Liver (tissue), 3 donors: ENCODE measurements at regions not wholly inside any gene's neighbourhood (a gene's known extent, or its start where the extent isn't known, plus 50 kb on each side); places are given as distances from the start of the nearest gene placed in this dataset.

Source experiments
- JUND ChIP-seq, 2 donors: IDR thresholded peaks; 2 replicates each; pipeline ENCODE4 v1.6.1; 2016; ENCODE audit warnings: antibody characterized with exemption in 2 of 2
- RAD21 ChIP-seq, 2 donors: IDR thresholded peaks; 2 replicates each; pipeline ENCODE4 v1.6.1; 2016; ENCODE audit warnings: antibody characterized with exemption in 2 of 2, mild to moderate bottlenecking in 2 of 2
- TF ChIP-seq, protein P1 (sequence below): fragments of 150-350 bp; IDR thresholded peaks from 2 replicates; pipeline ENCODE4 v1.5.1; 2017; ENCODE audit warnings: improper control_type of control experiment, low read depth, low read length; ENCODE audit not compliant: missing input control
- TF ChIP-seq, protein P2 (sequence below): IDR thresholded peaks from 2 replicates; pipeline ENCODE4 v1.6.1; 2016; ENCODE audit warnings: antibody characterized with exemption
- donor health status: healthy.
- donor health status: healthy.

GRCh38 chr16:52070341-52071057 is 476.4 kb downstream of the TOX3 start:
- TF ChIP-seq RAD21 (IDR thresholded peaks at IDR 0.05) (no peak), JUND (IDR thresholded peaks at IDR 0.05) (no peak)
- TF ChIP-seq, protein P1, sequence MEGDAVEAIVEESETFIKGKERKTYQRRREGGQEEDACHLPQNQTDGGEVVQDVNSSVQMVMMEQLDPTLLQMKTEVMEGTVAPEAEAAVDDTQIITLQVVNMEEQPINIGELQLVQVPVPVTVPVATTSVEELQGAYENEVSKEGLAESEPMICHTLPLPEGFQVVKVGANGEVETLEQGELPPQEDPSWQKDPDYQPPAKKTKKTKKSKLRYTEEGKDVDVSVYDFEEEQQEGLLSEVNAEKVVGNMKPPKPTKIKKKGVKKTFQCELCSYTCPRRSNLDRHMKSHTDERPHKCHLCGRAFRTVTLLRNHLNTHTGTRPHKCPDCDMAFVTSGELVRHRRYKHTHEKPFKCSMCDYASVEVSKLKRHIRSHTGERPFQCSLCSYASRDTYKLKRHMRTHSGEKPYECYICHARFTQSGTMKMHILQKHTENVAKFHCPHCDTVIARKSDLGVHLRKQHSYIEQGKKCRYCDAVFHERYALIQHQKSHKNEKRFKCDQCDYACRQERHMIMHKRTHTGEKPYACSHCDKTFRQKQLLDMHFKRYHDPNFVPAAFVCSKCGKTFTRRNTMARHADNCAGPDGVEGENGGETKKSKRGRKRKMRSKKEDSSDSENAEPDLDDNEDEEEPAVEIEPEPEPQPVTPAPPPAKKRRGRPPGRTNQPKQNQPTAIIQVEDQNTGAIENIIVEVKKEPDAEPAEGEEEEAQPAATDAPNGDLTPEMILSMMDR, result no peak
- TF ChIP-seq, protein P2, sequence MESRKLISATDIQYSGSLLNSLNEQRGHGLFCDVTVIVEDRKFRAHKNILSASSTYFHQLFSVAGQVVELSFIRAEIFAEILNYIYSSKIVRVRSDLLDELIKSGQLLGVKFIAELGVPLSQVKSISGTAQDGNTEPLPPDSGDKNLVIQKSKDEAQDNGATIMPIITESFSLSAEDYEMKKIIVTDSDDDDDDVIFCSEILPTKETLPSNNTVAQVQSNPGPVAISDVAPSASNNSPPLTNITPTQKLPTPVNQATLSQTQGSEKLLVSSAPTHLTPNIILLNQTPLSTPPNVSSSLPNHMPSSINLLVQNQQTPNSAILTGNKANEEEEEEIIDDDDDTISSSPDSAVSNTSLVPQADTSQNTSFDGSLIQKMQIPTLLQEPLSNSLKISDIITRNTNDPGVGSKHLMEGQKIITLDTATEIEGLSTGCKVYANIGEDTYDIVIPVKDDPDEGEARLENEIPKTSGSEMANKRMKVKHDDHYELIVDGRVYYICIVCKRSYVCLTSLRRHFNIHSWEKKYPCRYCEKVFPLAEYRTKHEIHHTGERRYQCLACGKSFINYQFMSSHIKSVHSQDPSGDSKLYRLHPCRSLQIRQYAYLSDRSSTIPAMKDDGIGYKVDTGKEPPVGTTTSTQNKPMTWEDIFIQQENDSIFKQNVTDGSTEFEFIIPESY, result no peak
